Vagina (tissue), 2 donors: ENCODE measurements at regions not wholly inside any gene's neighbourhood (a gene's known extent, or its start where the extent isn't known, plus 50 kb on each side); places are given as distances from the start of the nearest gene placed in this dataset.
"Not testable (repeated sequence)": the region's sequence is repeated elsewhere in the genome, so short reads cannot be mapped to it uniquely, and the experiment has no call there.

Source experiments
- CTCF ChIP-seq, 3 experiments: fragments of 450-650 bp in 2 of 3; fragments of 200-600 bp in 1 of 3; sonication (generic) in 1 of 3; IDR thresholded peaks; one replicate each; pipeline ENCODE4 v1.5.1; 2017 to 2019; ENCODE audit warnings: antibody characterized with exemption in 3 of 3, mild to moderate bottlenecking in 2 of 3, moderate library complexity in 2 of 3
- POLR2A ChIP-seq, 2 donors: fragments of 450-650 bp; IDR thresholded peaks; one replicate each; pipeline ENCODE4 v1.6.1; 2017; ENCODE audit warnings: antibody characterized with exemption in 2 of 2, mild to moderate bottlenecking in 2 of 2, moderate library complexity in 2 of 2
- POLR2AphosphoS5 ChIP-seq, 2 donors: sonication (generic); formaldehyde crosslinking; IDR thresholded peaks; one replicate each; pipeline ENCODE4 v1.9.0; 2017; ENCODE audit warnings: antibody characterized with exemption in 2 of 2, mild to moderate bottlenecking in 2 of 2, low read depth in 1 of 2; ENCODE audit not compliant: insufficient read depth in 1 of 2

- not testable (repeated sequence) for TF ChIP-seq CTCF (IDR thresholded peaks at IDR 0.05); POLR2AphosphoS5 (IDR thresholded peaks at IDR 0.05; ENCODE audit: insufficient read depth in 1 of 2, low read depth in 1 of 2); POLR2A (IDR thresholded peaks at IDR 0.05)
These were observed 1205.3 kb downstream of the SLC16A7 start for GRCh38 chr12:60801166-60801565.
